IMR-90 (cell line): ENCODE measurements at regions not wholly inside any gene's neighbourhood (a gene's known extent, or its start where the extent isn't known, plus 50 kb on each side); places are given as distances from the start of the nearest gene placed in this dataset.

Source experiments
- ATAC-seq: fragments of 200-7000 bp; cut with Tn5 transposase; 2 replicates; pipeline ENCODE4 v1.9.1; 2020; ENCODE audit warnings: low read depth, mild to moderate bottlenecking, moderate library complexity
- BruUV-seq: library from RNA; stranded (reverse); fragments of 400-500 nt; replicated peaks from 2 replicates; lab custom pipeline; 2021; lab: Mats Ljungman, UMichigan
- CTCF ChIA-PET: fragments of 300-600 bp; formaldehyde crosslinking; extraction: SDS; loops from one replicate; lab custom pipeline; 2021; ENCODE audit warnings: antibody characterized with exemption; lab: Yijun Ruan, JAX
- POLR2A ChIA-PET: fragments of 300-600 bp; sonication (Branson Sonifier 250); formaldehyde crosslinking; loops from one replicate; lab custom pipeline; 2022; ENCODE audit warnings: antibody characterized with exemption; ENCODE audit not compliant: unreplicated experiment; lab: Charles Lee
- DNase-seq: peaks from one replicate; pipeline ENCODE4 v3.0.0; 2013
- H2AFZ ChIP-seq: replicated peaks from 2 replicates; pipeline ENCODE3; 2013; ENCODE audit warnings: low read length, mild to moderate bottlenecking; ENCODE audit not compliant: poor library complexity
- H2AK5ac ChIP-seq: 2 replicates; pipeline ENCODE4 v1.6.1; 2013; ENCODE audit warnings: low read depth, low read length, inconsistent platforms
- H2AK9ac ChIP-seq: replicated peaks from 2 replicates; pipeline ENCODE3; 2013; ENCODE audit warnings: mild to moderate bottlenecking, low read depth, low read length, moderate library complexity; ENCODE audit not compliant: poor library complexity
- H2BK120ac ChIP-seq: 2 replicates; pipeline ENCODE4 v1.6.1; 2013; ENCODE audit warnings: low read depth, low read length, inconsistent platforms
- H2BK15ac ChIP-seq: 3 replicates; pipeline ENCODE4 v1.6.1; 2013; ENCODE audit warnings: low read depth, low read length, inconsistent platforms
- H2BK20ac ChIP-seq: 2 replicates; pipeline ENCODE4 v1.6.1; 2013; ENCODE audit warnings: low read depth, mild to moderate bottlenecking, inconsistent platforms, low read length, moderate library complexity
- H2BK5ac ChIP-seq: 2 replicates; pipeline ENCODE4 v1.6.1; 2013; ENCODE audit warnings: mild to moderate bottlenecking, low read depth, low read length, inconsistent platforms; ENCODE audit not compliant: poor library complexity, severe bottlenecking
- H3K14ac ChIP-seq: replicated peaks from 2 replicates; pipeline ENCODE4 v1.6.1; 2013; ENCODE audit warnings: low read depth, low read length, inconsistent platforms
- H3K18ac ChIP-seq: 2 replicates; pipeline ENCODE4 v1.6.1; 2013; ENCODE audit warnings: low read depth, low read length, control low read depth
- H3K23ac ChIP-seq: 2 replicates; pipeline ENCODE4 v1.6.1; 2013; ENCODE audit warnings: low read depth, low read length, inconsistent platforms
- H3K27ac ChIP-seq: 2 replicates; pipeline ENCODE4 v1.5.1; 2013; ENCODE audit warnings: mild to moderate bottlenecking, control low read depth, low read length; ENCODE audit not compliant: insufficient read depth
- H3K27me3 ChIP-seq: 2 replicates; pipeline ENCODE4 v1.6.1; 2013; ENCODE audit warnings: low read length; ENCODE audit not compliant: control insufficient read depth, insufficient read depth
- H3K36me3 ChIP-seq: 2 replicates; pipeline ENCODE4 v1.6.1; 2013; ENCODE audit warnings: low read length, mixed read lengths; ENCODE audit not compliant: control insufficient read depth, insufficient read depth
- H3K4ac ChIP-seq: 2 replicates; pipeline ENCODE4 v1.6.1; 2013; ENCODE audit warnings: low read depth, low read length, inconsistent platforms
- H3K4me1 ChIP-seq: 2 replicates; pipeline ENCODE4 v1.6.1; 2013; ENCODE audit warnings: low read length, mixed read lengths; ENCODE audit not compliant: control insufficient read depth, insufficient read depth
- H3K4me2 ChIP-seq: 2 replicates; pipeline ENCODE4 v1.6.1; 2013; ENCODE audit warnings: low read depth, mild to moderate bottlenecking, control low read depth, low read length, moderate library complexity
- H3K4me3 ChIP-seq: 2 replicates; pipeline ENCODE4 v1.5.1; 2013; ENCODE audit warnings: low read depth, mild to moderate bottlenecking, control low read depth, low read length, moderate library complexity; ENCODE audit not compliant: insufficient read depth
- H3K56ac ChIP-seq: 2 replicates; pipeline ENCODE4 v1.6.1; 2013; ENCODE audit warnings: low read length, inconsistent platforms; ENCODE audit not compliant: insufficient read depth; ENCODE audit errors: extremely low read depth
- H3K79me1 ChIP-seq, 2 experiments: 2 replicates each; pipeline ENCODE4 v1.6.1; 2013; ENCODE audit warnings: low read length in 2 of 2, inconsistent platforms in 1 of 2, low read depth in 1 of 2
- H3K9ac ChIP-seq: 2 replicates; pipeline ENCODE4 v1.6.1; 2013; ENCODE audit warnings: low read depth, low read length, control low read depth
- H3K9me1 ChIP-seq: 2 replicates; pipeline ENCODE4 v1.6.1; 2013; ENCODE audit warnings: low read length, inconsistent platforms; ENCODE audit not compliant: insufficient read depth
- H3K9me3 ChIP-seq: 2 replicates; pipeline ENCODE4 v1.6.1; 2013; ENCODE audit warnings: low read length; ENCODE audit not compliant: control insufficient read depth, insufficient read depth
- H4K20me1 ChIP-seq: 2 replicates; pipeline ENCODE4 v1.6.1; 2013; ENCODE audit warnings: low read length, inconsistent platforms; ENCODE audit not compliant: insufficient read depth
- H4K5ac ChIP-seq: 2 replicates; pipeline ENCODE4 v1.6.1; 2013; ENCODE audit warnings: mild to moderate bottlenecking, low read depth, low read length, control low read depth
- H4K8ac ChIP-seq, 2 experiments: 2 replicates each; pipeline ENCODE4 v1.6.1; 2013; ENCODE audit warnings: low read depth in 2 of 2, low read length in 2 of 2, control low read depth in 1 of 2, inconsistent platforms in 1 of 2
- H4K91ac ChIP-seq: 2 replicates; pipeline ENCODE4 v1.6.1; 2013; ENCODE audit warnings: low read depth, low read length, inconsistent platforms; ENCODE audit not compliant: insufficient read depth
- CHD1 ChIP-seq: IDR thresholded peaks from 2 replicates; pipeline ENCODE4 v1.6.1; 2012; ENCODE audit warnings: low read depth, low read length, improper control_type of control experiment
- WGBS, 2 experiments: methylation state at CpG; one replicate each; pipeline versions ENCODE4 v1.1.5 to v1.1.7; 2013; ENCODE audit warnings: missing lambda C conversion rate in 2 of 2; ENCODE audit not compliant: insufficient read length in 1 of 2; ENCODE audit errors: extremely low coverage in 2 of 2; 5-methylcytosine and 5-hydroxymethylcytosine counted together
- dilution Hi-C: fragments of 300-500 bp; cut with HindIII; formaldehyde crosslinking; loops from one replicate; pipeline ENCODE4 v1.14.3; 2018; ENCODE audit warnings: low sequenced_read_pairs; ENCODE audit not compliant: unreplicated experiment
- in situ Hi-C: fragments of 300-500 bp; cut with MboI; formaldehyde crosslinking; loops from 3 replicates; pipeline ENCODE4 v1.14.3; 2019; ENCODE audit warnings: low sequenced_read_pairs, inconsistent platforms, mixed read lengths
- intact Hi-C: fragments of 100-400 bp; cut with micrococcal nuclease; formaldehyde crosslinking; loops from 2 replicates; pipeline ENCODE4 v1.10.0; 2022

DNA sequence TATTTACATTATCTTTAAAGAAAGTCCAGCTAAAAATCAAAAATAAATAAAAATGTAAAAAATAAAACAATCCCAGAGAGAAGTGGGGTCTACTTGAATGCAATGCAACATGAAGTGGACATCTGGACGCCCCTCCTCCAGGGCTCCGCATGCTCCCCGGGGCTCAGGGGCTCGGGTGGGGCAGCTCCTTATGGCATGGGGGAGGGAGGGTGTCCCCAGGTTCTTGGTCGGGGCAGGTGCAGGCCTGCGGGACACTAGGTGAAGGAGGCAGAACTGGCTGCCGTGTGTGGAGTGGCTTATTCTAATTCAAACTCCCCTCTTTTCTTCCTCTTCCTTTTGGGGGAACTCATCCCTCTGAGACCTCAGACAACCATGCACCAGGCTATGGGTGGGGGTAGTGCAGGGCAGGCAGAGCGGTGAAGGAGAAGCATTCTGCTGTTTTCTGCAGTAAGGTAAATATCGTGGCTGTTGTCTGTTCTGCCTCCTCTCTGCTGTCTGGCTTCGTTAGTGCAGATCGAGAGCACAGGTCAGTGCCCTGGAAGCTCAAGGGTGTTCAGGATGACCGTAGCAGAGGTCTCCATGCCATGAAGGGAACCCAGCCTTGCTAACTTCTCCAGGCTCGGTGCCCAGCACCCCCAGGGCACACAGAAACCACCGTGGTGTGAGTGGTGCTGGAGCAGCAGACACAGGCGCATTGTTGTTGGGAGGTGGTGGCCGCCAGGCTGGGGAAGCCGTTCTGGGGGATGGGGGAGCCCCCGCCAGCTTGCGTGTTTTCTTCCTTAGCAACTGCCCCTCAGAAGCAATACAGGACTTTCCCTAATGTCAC is 82.6 kb downstream of the TTLL2 start:
- no peak overlapping the region for H3K27ac ChIP-seq
- no peak overlapping the region for H3K56ac ChIP-seq
- H3K27me3 ChIP-seq: no peaks in the 10 kb centered on the region
- in situ Hi-C loops (no loop called here), dilution Hi-C loops (no loop called here), intact Hi-C loops (no loop called here)
- no peak overlapping the region for H4K91ac ChIP-seq
- H4K8ac ChIP-seq: no peak overlapping the region
- H3K9ac ChIP-seq: no peak overlapping the region
- H4K5ac ChIP-seq: no peak overlapping the region
- ChIA-PET POLR2A (no interaction called here), CTCF (no interaction called here)
- DNase-seq (no peak), ATAC-seq (no peak)
- H2AFZ ChIP-seq: no peak overlapping the region
- no peak overlapping the region for H2AK5ac ChIP-seq
- no peak overlapping the region for H3K4ac ChIP-seq
- H3K36me3 ChIP-seq: no peaks in the 10 kb centered on the region
- H2BK120ac ChIP-seq: no peak overlapping the region
- H4K20me1 ChIP-seq: no peaks in the 10 kb centered on the region
- no peak overlapping the region for H3K14ac ChIP-seq
- H3K23ac ChIP-seq: no peak overlapping the region
- no peak overlapping the region for H2BK5ac ChIP-seq
- H3K4me2 ChIP-seq: no peak overlapping the region
- H2AK9ac ChIP-seq: no peak overlapping the region
- TF ChIP-seq CHD1: no peak
- no peaks in the 10 kb centered on the region for H3K4me1 ChIP-seq
- H3K4me3 ChIP-seq: no peak overlapping the region
- H3K9me3 ChIP-seq: peaks cover 56% of the 10 kb centered on the region
- BruUV-seq: no TSS peak
- 14% methylated on average over 2 of the region's 19 CpGs; no CpG with 5 or more reads in 1 of the 2 experiments for WGBS, 2 experiments
- H2BK15ac ChIP-seq: no peak overlapping the region
- H3K9me1 ChIP-seq: no peaks in the 10 kb centered on the region
- no peaks in the 10 kb centered on the region for H3K79me1 ChIP-seq
- H3K18ac ChIP-seq: no peak overlapping the region
- H2BK20ac ChIP-seq: no peak overlapping the region
